ENCODE measurements at regions not wholly inside any gene's neighbourhood (a gene's known extent, or its start where the extent isn't known, plus 50 kb on each side); places are given as distances from the start of the nearest gene placed in this dataset.

DNA sequence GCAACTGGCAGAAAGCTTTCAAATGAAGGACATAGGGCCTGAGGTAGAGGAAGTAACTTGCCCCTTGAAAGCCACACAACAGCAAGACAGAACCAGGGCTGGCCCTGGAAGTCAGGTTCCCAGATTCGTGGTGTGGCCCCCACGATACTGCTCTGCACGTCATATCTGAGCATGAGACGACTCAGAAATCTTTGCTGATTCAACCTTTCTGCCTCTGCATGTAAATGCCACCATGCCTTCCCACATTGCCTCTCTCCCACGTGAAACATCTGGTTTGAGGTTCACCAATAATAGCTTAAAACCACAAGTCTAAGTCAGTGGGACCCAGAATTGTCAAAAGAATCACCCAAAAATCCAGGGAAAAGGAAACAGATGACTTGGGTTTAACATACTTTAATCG, 214.0 kb upstream of the TRIB2 start:
- TF ChIP-seq, protein P1, sequence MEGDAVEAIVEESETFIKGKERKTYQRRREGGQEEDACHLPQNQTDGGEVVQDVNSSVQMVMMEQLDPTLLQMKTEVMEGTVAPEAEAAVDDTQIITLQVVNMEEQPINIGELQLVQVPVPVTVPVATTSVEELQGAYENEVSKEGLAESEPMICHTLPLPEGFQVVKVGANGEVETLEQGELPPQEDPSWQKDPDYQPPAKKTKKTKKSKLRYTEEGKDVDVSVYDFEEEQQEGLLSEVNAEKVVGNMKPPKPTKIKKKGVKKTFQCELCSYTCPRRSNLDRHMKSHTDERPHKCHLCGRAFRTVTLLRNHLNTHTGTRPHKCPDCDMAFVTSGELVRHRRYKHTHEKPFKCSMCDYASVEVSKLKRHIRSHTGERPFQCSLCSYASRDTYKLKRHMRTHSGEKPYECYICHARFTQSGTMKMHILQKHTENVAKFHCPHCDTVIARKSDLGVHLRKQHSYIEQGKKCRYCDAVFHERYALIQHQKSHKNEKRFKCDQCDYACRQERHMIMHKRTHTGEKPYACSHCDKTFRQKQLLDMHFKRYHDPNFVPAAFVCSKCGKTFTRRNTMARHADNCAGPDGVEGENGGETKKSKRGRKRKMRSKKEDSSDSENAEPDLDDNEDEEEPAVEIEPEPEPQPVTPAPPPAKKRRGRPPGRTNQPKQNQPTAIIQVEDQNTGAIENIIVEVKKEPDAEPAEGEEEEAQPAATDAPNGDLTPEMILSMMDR (IDR thresholded peaks at IDR 0.05) = no peak
- TF ChIP-seq POLR2A (IDR thresholded peaks at IDR 0.05) = no peak
